ENCODE measurements at regions not wholly inside any gene's neighbourhood (a gene's known extent, or its start where the extent isn't known, plus 50 kb on each side); places are given as distances from the start of the nearest gene placed in this dataset.

GRCh38 chr10:129048513-129048912 is 418.5 kb upstream of the MGMT start:
- no peaks in the 10 kb centered on the region for H4K20me1 ChIP-seq (replicated peaks; ENCODE audit: control insufficient read depth, extremely low read depth, insufficient read depth, low read length)
- H2AFZ ChIP-seq (ENCODE audit: low read depth, low read length) = peak overlapping the region; percentile 45
- peak overlapping the region; percentile 38 for H3K27ac ChIP-seq (ENCODE audit: insufficient read depth, low read depth, low read length)
- peaks cover 42% of the 10 kb centered on the region for H3K4me1 ChIP-seq (ENCODE audit: control insufficient read depth, extremely low read depth, insufficient read depth, low read length)
- TF ChIP-seq JUN (IDR thresholded peaks at IDR 0.05; ENCODE audit: borderline replicate concordance, insufficient read depth, insufficient read length, low read depth) = peak; percentile 5
- TF ChIP-seq POLR2AphosphoS5 (IDR thresholded peaks at IDR 0.05; ENCODE audit: insufficient read depth, low read depth, low read length) = no peak
- TF ChIP-seq EZH2 (IDR thresholded peaks at IDR 0.05; ENCODE audit: borderline replicate concordance, low read depth, low read length, severe bottlenecking) = no peak
- TF ChIP-seq MYC (IDR thresholded peaks at IDR 0.05; ENCODE audit: low read depth, low read length) = no peak
- no peak for TF ChIP-seq CTCF (IDR thresholded peaks at IDR 0.05; ENCODE audit: extremely low read depth in 1 of 2, insufficient read depth in 1 of 2, low read depth in 1 of 2, low read length in 2 of 2)
- H3K4me2 ChIP-seq (ENCODE audit: insufficient read depth, low read length) = no peak overlapping the region
- POLR2A ChIA-PET = no interaction called here
- dilution Hi-C loops (cut with MboI; ENCODE audit: extremely low pct_ligation_motif_present, low sequenced_read_pairs) (no loop called here), intact Hi-C loops (cut with micrococcal nuclease) (no loop called here)
- DNase-seq (ENCODE audit: low read depth, low spot score) = no peak
- peak; percentile 12 for FAIRE-seq
- no peaks in the 10 kb centered on the region for H3K9me3 ChIP-seq (replicated peaks; ENCODE audit: control insufficient read depth, insufficient read depth, low read length)
- H3K9ac ChIP-seq (replicated peaks; ENCODE audit: extremely low read depth, insufficient read depth, low read length) = no peak overlapping the region
- no peaks in the 10 kb centered on the region for H3K36me3 ChIP-seq (ENCODE audit: control insufficient read depth in 2 of 2, extremely low read depth in 1 of 2, insufficient read depth in 2 of 2, low read length in 2 of 2)
- no peaks in the 10 kb centered on the region for H3K79me2 ChIP-seq (ENCODE audit: control insufficient read depth, insufficient read depth, low read length)
- no peaks in the 10 kb centered on the region for H3K9me1 ChIP-seq (replicated peaks; ENCODE audit: control insufficient read depth, extremely low read depth, insufficient read depth, low read length)
- no TSS peak for BruUV-seq (replicated peaks)
- no peak overlapping the region for H3K4me3 ChIP-seq (replicated peaks in 1 of 3; ENCODE audit: insufficient read depth in 1 of 3, low read depth in 1 of 3, low read length in 3 of 3)
- CTCF ChIA-PET = no interaction called here
- H3K27me3 ChIP-seq (ENCODE audit: control insufficient read depth in 2 of 2, insufficient read depth in 2 of 2, low read length in 2 of 2) = no peaks in the 10 kb centered on the region

GRCh38 chr10:129049501-129049900 is 417.5 kb upstream of the MGMT start:
- H3K9ac ChIP-seq (replicated peaks; ENCODE audit: extremely low read depth, insufficient read depth, low read length) = no peak overlapping the region
- no peaks in the 10 kb centered on the region for H3K79me2 ChIP-seq (ENCODE audit: control insufficient read depth, insufficient read depth, low read length)
- no peaks in the 10 kb centered on the region for H3K9me3 ChIP-seq (replicated peaks; ENCODE audit: control insufficient read depth, insufficient read depth, low read length)
- H3K36me3 ChIP-seq (ENCODE audit: control insufficient read depth in 2 of 2, extremely low read depth in 1 of 2, insufficient read depth in 2 of 2, low read length in 2 of 2) = no peaks in the 10 kb centered on the region
- CTCF ChIA-PET = no interaction called here
- POLR2A ChIA-PET = no interaction called here
- H3K9me1 ChIP-seq (replicated peaks; ENCODE audit: control insufficient read depth, extremely low read depth, insufficient read depth, low read length) = no peaks in the 10 kb centered on the region
- no peak overlapping the region for H2AFZ ChIP-seq (ENCODE audit: low read depth, low read length)
- BruUV-seq (replicated peaks) = no TSS peak
- no peaks in the 10 kb centered on the region for H3K27me3 ChIP-seq (ENCODE audit: control insufficient read depth in 2 of 2, insufficient read depth in 2 of 2, low read length in 2 of 2)
- intact Hi-C loops (cut with micrococcal nuclease) = no loop called here
- no peak for FAIRE-seq
- dilution Hi-C loops (cut with MboI; ENCODE audit: extremely low pct_ligation_motif_present, low sequenced_read_pairs) = no loop called here
- H3K4me2 ChIP-seq (ENCODE audit: insufficient read depth, low read length) = no peak overlapping the region
- no peak for TF ChIP-seq JUN (IDR thresholded peaks at IDR 0.05; ENCODE audit: borderline replicate concordance, insufficient read depth, insufficient read length, low read depth)
- TF ChIP-seq MAX (IDR thresholded peaks at IDR 0.05; ENCODE audit: insufficient read depth, insufficient read length) = no peak
- TF ChIP-seq GATA2 (IDR thresholded peaks at IDR 0.05; ENCODE audit: insufficient read depth, insufficient read length, low read depth, low read length) = no peak
- TF ChIP-seq MYC (IDR thresholded peaks at IDR 0.05; ENCODE audit: low read depth, low read length) = no peak
- no peak for TF ChIP-seq POLR2A (IDR thresholded peaks at IDR 0.05; ENCODE audit: low read depth, low read length)
- no peak for DNase-seq (ENCODE audit: low read depth, low spot score)
- no peaks in the 10 kb centered on the region for H4K20me1 ChIP-seq (replicated peaks; ENCODE audit: control insufficient read depth, extremely low read depth, insufficient read depth, low read length)
- H3K4me3 ChIP-seq (replicated peaks in 1 of 3; ENCODE audit: insufficient read depth in 1 of 3, low read depth in 1 of 3, low read length in 3 of 3) = no peak overlapping the region
- H3K27ac ChIP-seq (ENCODE audit: insufficient read depth, low read depth, low read length) = no peak overlapping the region
- H3K4me1 ChIP-seq (ENCODE audit: control insufficient read depth, extremely low read depth, insufficient read depth, low read length) = peaks cover 36% of the 10 kb centered on the region
